ENCODE measurements at regions not wholly inside any gene's neighbourhood (a gene's known extent, or its start where the extent isn't known, plus 50 kb on each side); places are given as distances from the start of the nearest gene placed in this dataset.

DNA sequence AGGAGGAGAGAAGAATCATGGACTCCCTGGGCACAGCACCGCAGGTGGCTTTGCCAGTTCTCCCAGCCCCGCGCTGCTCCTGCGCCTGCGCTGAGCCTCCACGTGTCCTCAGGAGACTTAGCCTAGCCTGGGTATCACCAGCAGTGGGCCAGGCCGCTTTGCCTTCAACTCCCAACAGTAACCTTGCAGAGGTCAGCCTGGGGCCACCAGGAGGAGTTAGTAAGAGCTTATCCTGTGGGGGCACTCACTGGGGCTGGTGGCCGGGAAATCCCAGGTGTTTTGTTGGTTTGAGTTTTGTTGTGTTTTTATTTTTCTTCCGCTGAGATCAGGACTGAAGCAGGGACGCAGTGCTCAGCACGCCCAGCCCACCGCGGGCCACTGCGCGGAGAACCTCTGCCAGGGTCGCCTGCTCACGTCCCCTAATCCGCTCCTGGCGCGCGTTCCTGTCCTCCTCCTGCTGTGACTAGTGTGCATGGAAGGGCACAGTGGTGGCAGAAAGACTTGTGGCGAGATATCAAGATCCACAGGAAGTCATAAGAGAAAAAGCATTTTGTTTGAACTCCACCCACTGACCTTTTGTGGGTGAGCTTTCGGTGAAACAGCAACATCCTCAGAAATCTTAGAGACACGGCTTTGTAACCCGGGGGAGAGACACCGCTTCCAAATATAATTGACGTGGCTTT, 207.4 kb upstream of the RFC3 start:
- DNase-seq (ENCODE audit: low read depth, low spot score) (no peak), FAIRE-seq (no peak), ATAC-seq (no peak)
- Histone ChIP-seq H3K9me3 (replicated peaks; ENCODE audit: control insufficient read depth, insufficient read depth, low read length) (no peaks in the 10 kb centered on the region), H3K4me1 (ENCODE audit: control insufficient read depth, insufficient read depth, low read length) (peaks cover 9% of the 10 kb centered on the region), H4K20me1 (ENCODE audit: control insufficient read depth, insufficient read depth) (no peaks in the 10 kb centered on the region), H3K27ac (ENCODE audit: control insufficient read depth, insufficient read depth) (no peak overlapping the region), H3K27me3 (replicated peaks in 1 of 2; ENCODE audit: control insufficient read depth in 2 of 2, insufficient read depth in 2 of 2, low read length in 1 of 2) (no peaks in the 10 kb centered on the region; a peak in 1 of 4 replicates), H3K4me3 (no peak overlapping the region), H3K4me2 (ENCODE audit: control insufficient read depth, insufficient read depth) (no peak overlapping the region), H3K9ac (ENCODE audit: control insufficient read depth, insufficient read depth, low read length) (no peak overlapping the region), H2AFZ (ENCODE audit: control insufficient read depth, low read depth, low read length) (no peak overlapping the region), H3K36me3 (ENCODE audit: control insufficient read depth in 2 of 2, insufficient read depth in 2 of 2, low read length in 1 of 2) (no peaks in the 10 kb centered on the region), H3K79me2 (ENCODE audit: control insufficient read depth, insufficient read depth, low read length) (no peaks in the 10 kb centered on the region)
- POLR2A ChIA-PET, result no interaction called here
- 96% methylated on average over 27 of the region's 27 CpGs for WGBS (ENCODE audit: insufficient coverage, insufficient replicate concordance, low lambda C conversion rate, missing lambda C conversion rate)
- BruUV-seq (replicated peaks), result no TSS peak
- RAD21 ChIA-PET (ENCODE audit: unreplicated experiment), result no interaction called here
- in situ Hi-C loops (cut with MboI), result no loop called here
- intact Hi-C loops (cut with micrococcal nuclease; ENCODE audit: unreplicated experiment), result no loop called here
- SMC1A ChIA-PET (ENCODE audit: uncharacterized antibody, unreplicated experiment), result no interaction called here
- CTCF ChIA-PET, result no interaction called here
- TF ChIP-seq, protein P1, sequence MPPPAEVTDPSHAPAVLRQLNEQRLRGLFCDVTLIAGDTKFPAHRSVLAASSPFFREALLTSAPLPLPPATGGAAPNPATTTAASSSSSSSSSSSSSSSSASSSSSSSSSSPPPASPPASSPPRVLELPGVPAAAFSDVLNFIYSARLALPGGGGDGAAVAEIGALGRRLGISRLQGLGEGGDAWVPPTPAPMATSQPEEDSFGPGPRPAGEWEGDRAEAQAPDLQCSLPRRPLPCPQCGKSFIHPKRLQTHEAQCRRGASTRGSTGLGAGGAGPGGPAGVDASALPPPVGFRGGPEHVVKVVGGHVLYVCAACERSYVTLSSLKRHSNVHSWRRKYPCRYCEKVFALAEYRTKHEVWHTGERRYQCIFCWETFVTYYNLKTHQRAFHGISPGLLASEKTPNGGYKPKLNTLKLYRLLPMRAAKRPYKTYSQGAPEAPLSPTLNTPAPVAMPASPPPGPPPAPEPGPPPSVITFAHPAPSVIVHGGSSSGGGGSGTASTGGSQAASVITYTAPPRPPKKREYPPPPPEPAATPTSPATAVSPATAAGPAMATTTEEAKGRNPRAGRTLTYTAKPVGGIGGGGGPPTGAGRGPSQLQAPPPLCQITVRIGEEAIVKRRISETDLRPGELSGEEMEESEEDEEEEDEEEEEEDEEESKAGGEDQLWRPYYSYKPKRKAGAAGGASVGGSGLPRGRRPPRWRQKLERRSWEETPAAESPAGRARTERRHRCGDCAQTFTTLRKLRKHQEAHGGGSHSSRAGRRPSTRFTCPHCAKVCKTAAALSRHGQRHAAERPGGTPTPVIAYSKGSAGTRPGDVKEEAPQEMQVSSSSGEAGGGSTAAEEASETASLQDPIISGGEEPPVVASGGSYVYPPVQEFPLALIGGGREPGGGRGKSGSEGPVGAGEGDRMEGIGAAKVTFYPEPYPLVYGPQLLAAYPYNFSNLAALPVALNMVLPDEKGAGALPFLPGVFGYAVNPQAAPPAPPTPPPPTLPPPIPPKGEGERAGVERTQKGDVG (CRISPR knock-in tag; IDR thresholded peaks at IDR 0.05), result no peak
- TF ChIP-seq TARDBP (IDR thresholded peaks at IDR 0.05; ENCODE audit: borderline replicate concordance), result no peak
- TF ChIP-seq CBFB (IDR thresholded peaks at IDR 0.05; ENCODE audit: low read depth), result no peak
- TF ChIP-seq MAX (IDR thresholded peaks at IDR 0.05; ENCODE audit: low read depth, low read length), result no peak
- no peak for TF ChIP-seq ZNF207 (IDR thresholded peaks at IDR 0.05; ENCODE audit: borderline replicate concordance)
- no peak for TF ChIP-seq ESRRA (IDR thresholded peaks at IDR 0.05; ENCODE audit: low read length)
- TF ChIP-seq RUNX3 (IDR thresholded peaks at IDR 0.05; ENCODE audit: low read length), result no peak
- no peak for TF ChIP-seq RCOR1 (conservative IDR thresholded peaks at IDR 0.05; ENCODE audit: low read depth, low read length)
- TF ChIP-seq PAX8 (IDR thresholded peaks at IDR 0.05), result no peak
- TF ChIP-seq NFYA (IDR thresholded peaks at IDR 0.05; ENCODE audit: borderline replicate concordance, low read depth, low read length), result no peak
- no peak for TF ChIP-seq ATF2 (IDR thresholded peaks at IDR 0.05; ENCODE audit: low read length)

Measured in GM12878 (cell line).